Kidney glomerular epithelial cell (primary cell): ENCODE measurements at regions not wholly inside any gene's neighbourhood (a gene's known extent, or its start where the extent isn't known, plus 50 kb on each side); places are given as distances from the start of the nearest gene placed in this dataset.

Experiments
- DNase-seq: peaks from one replicate; lab custom pipeline; 2025; lab: John Stamatoyannopoulos, UW

DNA sequence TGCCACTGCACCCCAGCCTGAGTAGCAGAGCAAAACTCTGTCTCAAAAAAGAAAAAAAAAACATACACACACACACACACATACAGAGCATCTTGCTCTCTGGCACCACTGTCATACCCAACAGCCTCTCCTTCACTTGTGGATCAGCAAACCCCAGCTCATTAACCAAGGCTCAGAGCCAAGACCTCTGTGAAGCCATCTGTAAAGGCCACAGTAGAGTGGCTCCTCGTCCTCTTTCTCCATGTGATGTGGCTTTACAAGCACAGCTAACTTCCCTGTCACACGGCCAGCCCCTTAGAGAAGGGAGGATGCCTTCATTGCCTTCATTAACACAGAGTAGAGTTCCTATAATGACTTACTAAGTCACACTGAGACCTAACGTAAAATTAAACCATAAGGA is 62.7 kb upstream of the LSM14A start:
- DNase-seq = no peak

DNA sequence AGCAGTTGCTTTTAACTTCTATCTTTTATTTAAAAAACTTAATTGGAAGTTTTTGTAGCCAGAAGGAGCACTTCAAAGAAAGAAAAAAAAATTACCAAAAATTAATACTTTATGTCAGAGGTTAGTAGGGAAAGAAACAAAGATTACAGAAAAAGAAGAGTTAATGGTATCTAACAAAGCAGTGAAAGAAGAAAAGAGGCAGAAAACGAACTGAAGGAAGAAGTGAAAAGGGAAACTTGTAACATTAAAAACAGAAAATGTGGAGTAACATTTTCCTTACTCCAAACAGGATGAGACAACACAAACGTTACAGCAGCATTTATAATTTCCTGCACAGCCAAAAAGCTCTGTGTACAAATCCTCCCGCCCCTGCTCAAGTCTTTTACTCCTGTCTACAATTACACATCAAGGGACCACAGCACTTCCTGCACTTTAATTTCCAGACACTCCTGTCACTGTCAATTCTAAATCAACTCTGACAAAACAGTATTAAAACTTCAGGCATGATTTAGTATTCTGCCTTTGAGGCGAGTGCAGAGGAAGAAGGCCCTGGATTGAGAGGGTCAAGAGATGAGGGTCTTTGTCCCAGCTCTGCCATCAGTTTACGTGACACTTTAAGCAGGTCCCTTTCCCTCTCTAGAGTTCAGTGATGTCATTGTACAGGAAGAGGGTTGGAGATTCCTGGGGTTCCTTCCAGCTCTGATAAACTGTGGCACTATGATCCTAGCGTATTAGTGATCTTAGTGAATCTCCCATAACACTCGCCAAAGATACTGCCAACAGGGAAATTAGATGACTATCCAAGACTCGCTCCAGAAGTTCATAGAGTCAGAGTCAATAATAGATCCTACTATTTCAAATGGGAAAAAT is 53.2 kb upstream of the LSM14A start:
- no peak for DNase-seq

DNA sequence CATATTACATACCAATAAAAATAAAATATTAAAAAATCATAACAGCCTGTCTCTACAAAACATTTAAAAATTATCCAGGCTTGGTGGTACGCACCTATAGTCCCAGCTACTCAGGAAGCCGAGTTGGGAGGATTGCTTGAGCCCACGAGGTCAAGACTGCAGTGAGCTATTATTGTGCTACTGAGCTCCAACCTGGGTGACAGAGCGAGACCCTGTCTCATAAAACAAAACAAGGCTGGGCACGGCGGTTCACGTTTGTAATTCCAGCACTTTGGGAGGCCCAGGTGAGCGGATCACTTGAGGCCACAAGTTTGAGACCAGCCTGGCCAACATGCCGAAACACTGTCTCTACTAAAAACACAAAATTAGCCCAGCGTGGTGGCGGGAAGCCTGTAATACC is 52.2 kb upstream of the LSM14A start:
- no peak for DNase-seq

DNA sequence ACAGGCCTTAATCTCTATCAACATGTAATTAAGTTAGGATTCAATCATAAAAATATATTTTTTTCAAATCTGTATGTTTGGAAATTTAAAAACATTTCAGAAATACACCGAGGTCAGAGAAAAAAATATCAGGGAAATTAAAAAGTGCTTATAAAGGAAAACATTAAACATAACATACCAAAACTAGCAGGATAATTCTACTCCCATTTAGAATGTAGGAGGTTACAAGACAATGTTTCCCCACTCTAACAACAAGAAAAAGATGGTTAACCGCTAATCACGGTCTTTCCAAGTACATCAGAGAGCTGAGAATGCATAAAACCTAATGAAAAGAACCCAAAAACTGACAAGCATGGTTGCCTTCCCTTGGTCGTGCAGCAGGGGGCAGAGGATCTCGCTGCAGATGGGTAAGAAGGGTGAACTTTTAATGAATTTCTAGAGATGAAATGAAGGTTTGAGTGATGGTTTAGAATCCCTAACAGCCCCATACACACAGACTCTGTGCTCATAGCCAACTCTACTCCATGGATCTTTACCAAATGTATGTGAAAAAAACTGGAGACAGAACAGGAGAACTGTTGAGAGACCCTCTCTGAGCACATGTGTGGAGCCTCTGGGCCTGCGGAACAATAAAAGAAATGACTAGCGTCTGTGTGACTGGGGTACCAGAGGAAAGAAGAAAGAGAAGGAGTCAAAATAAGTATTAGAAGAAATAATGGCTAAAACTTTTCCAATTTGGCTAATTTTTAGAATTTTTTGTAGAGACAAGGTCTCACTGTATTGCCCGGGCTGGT is 51.3 kb upstream of the LSM14A start:
- DNase-seq = peak; percentile 10
